Natural killer cell (primary cell): ENCODE measurements at regions not wholly inside any gene's neighbourhood (a gene's known extent, or its start where the extent isn't known, plus 50 kb on each side); places are given as distances from the start of the nearest gene placed in this dataset.
"Not testable (repeated sequence)": the region's sequence is repeated elsewhere in the genome, so short reads cannot be mapped to it uniquely, and the experiment has no call there.

ENCODE experiments used
- ATAC-seq, 3 donors: fragments of 150-1000 bp in 2 of 3; fragments of 200-7000 bp in 1 of 3; cut with Tn5 transposase; 1 replicate in 1 of 3; 2 replicates in 2 of 3; pipeline ENCODE4 v1.10.0; 2021; ENCODE audit warnings: mild to moderate bottlenecking in 2 of 3, moderate library complexity in 2 of 3
- DNase-seq, 2 donors: peaks; one replicate each; pipeline versions ENCODE4 v3.0.0 to v3.0.0-alpha.2; 2013 to 2021; ENCODE audit warnings: mixed read lengths in 1 of 2
- H3K27ac ChIP-seq: one replicate; pipeline ENCODE4 v1.5.1; 2013; ENCODE audit warnings: mild to moderate bottlenecking, low read length
- H3K27me3 ChIP-seq: one replicate; pipeline ENCODE4 v1.6.1; 2013; ENCODE audit warnings: low read length; ENCODE audit not compliant: control insufficient read depth, insufficient read depth
- H3K36me3 ChIP-seq: one replicate; pipeline ENCODE4 v1.6.1; 2013; ENCODE audit warnings: low read length; ENCODE audit not compliant: control insufficient read depth, insufficient read depth
- H3K4me1 ChIP-seq: one replicate; pipeline ENCODE4 v1.6.1; 2013; ENCODE audit warnings: low read length; ENCODE audit not compliant: control insufficient read depth, insufficient read depth
- H3K4me3 ChIP-seq: one replicate; pipeline ENCODE4 v1.5.1; 2013; ENCODE audit warnings: low read length
- H3K9me3 ChIP-seq: one replicate; pipeline ENCODE4 v1.6.1; 2013; ENCODE audit warnings: low read length; ENCODE audit not compliant: control insufficient read depth, insufficient read depth
- H3K27ac Mint-ChIP-seq, 2 donors: one replicate each; pipeline ENCODE4 v1.8.0; 2022; ENCODE audit warnings: mild to moderate bottlenecking in 2 of 2, mixed read lengths in 2 of 2, moderate library complexity in 1 of 2
- H3K27me3 Mint-ChIP-seq, 2 donors: one replicate each; pipeline ENCODE4 v1.8.0; 2022; ENCODE audit warnings: low read depth in 2 of 2, mixed read lengths in 2 of 2
- H3K36me3 Mint-ChIP-seq: one replicate; pipeline ENCODE4 v1.8.0; 2022; ENCODE audit warnings: mixed read lengths
- H3K4me1 Mint-ChIP-seq, 2 donors: one replicate each; pipeline ENCODE4 v1.8.0; 2022; ENCODE audit warnings: mixed read lengths in 2 of 2
- H3K4me3 Mint-ChIP-seq: one replicate; pipeline ENCODE4 v1.8.0; 2022; ENCODE audit warnings: mild to moderate bottlenecking, moderate library complexity, mixed read lengths
- H3K9me3 Mint-ChIP-seq, 2 donors: one replicate each; pipeline ENCODE4 v1.8.0; 2022; ENCODE audit warnings: mixed read lengths in 2 of 2
- CTCF ChIP-seq: fragments of 200-600 bp; IDR thresholded peaks from one replicate; pipeline ENCODE4 v1.8.0; 2022; ENCODE audit warnings: antibody characterized with exemption
- WGBS: methylation state at CpG from one replicate; pipeline ENCODE4 v1.1.7; 2013; ENCODE audit warnings: missing lambda C conversion rate; ENCODE audit not compliant: insufficient coverage; 5-methylcytosine and 5-hydroxymethylcytosine counted together
- intact Hi-C: fragments of 100-400 bp; cut with micrococcal nuclease; formaldehyde crosslinking; loops from one replicate; pipeline ENCODE4 v1.14.2; 2022

- Histone ChIP-seq H3K36me3 (no peaks in the 10 kb centered on the region), H3K9me3 (no peaks in the 10 kb centered on the region), H3K27ac (no peak overlapping the region), H3K27me3 (no peaks in the 10 kb centered on the region), H3K4me3 (no peak overlapping the region), H3K4me1 (no peaks in the 10 kb centered on the region)
- intact Hi-C loops = no loop called here
- H3K4me1 Mint-ChIP-seq = no peaks in the 10 kb centered on the region
- no CpG with 5 or more reads among the region's 2 CpGs for WGBS
- no peaks in the 10 kb centered on the region for H3K36me3 Mint-ChIP-seq
- ATAC-seq (no peak), DNase-seq (no peak)
- H3K27ac Mint-ChIP-seq = no peak overlapping the region
- TF ChIP-seq CTCF = no peak
- H3K4me3 Mint-ChIP-seq = no peak overlapping the region
- H3K9me3 Mint-ChIP-seq = peaks cover 16 to 24% of the 10 kb centered on the region in 2 donors
- H3K27me3 Mint-ChIP-seq = no peaks in the 10 kb centered on the region
These were observed 610.4 kb downstream of the RFPL4B start for GRCh38 chr6:112957536-112957916.

- intact Hi-C loops, H3K27ac ChIP-seq, H3K4me3 ChIP-seq, H3K36me3 ChIP-seq, H3K4me3 Mint-ChIP-seq, H3K4me1 ChIP-seq, DNase-seq, ATAC-seq, H3K27ac Mint-ChIP-seq, H3K27me3 Mint-ChIP-seq, H3K4me1 Mint-ChIP-seq, H3K36me3 Mint-ChIP-seq, H3K9me3 ChIP-seq, H3K27me3 ChIP-seq: not testable (repeated sequence)
- WGBS = 94% methylated on average over 2 of the region's 3 CpGs
- peaks cover 14 to 20% of the 10 kb centered on the region in 2 donors for H3K9me3 Mint-ChIP-seq
These were observed 613.0 kb downstream of the RFPL4B start for GRCh38 chr6:112960130-112960529.

- intact Hi-C loops = no loop called here
- peaks cover 6% of the 10 kb centered on the region for H3K9me3 ChIP-seq
- TF ChIP-seq CTCF = no peak
- H3K36me3 Mint-ChIP-seq = no peaks in the 10 kb centered on the region
- H3K27me3 ChIP-seq = no peaks in the 10 kb centered on the region
- no peaks in the 10 kb centered on the region for H3K36me3 ChIP-seq
- H3K27ac ChIP-seq = no peak overlapping the region
- no peaks in the 10 kb centered on the region for H3K4me1 ChIP-seq
- H3K27ac Mint-ChIP-seq = no peak overlapping the region
- no peak overlapping the region for H3K4me3 ChIP-seq
- no peaks in the 10 kb centered on the region for H3K27me3 Mint-ChIP-seq
- peaks cover 8 to 9% of the 10 kb centered on the region in 2 donors for H3K9me3 Mint-ChIP-seq
- whole genome bisulfite sequencing = 93% methylated on average over 1 of the region's 1 CpG
- no peaks in the 10 kb centered on the region for H3K4me1 Mint-ChIP-seq
- ATAC-seq (no peak), DNase-seq (no peak)
- no peak overlapping the region for H3K4me3 Mint-ChIP-seq
These were observed 620.8 kb downstream of the RFPL4B start for GRCh38 chr6:112967974-112968373.

GRCh38 chr6:112971651-112972050 lies 624.5 kb downstream of the RFPL4B start:
- peaks cover 6% of the 10 kb centered on the region for H3K9me3 ChIP-seq
- H3K27me3 ChIP-seq = no peaks in the 10 kb centered on the region
- ATAC-seq = no peak
- no peaks in the 10 kb centered on the region for H3K36me3 Mint-ChIP-seq
- DNase-seq = no peak
- H3K27me3 Mint-ChIP-seq = no peaks in the 10 kb centered on the region
- H3K4me3 Mint-ChIP-seq = no peak overlapping the region
- H3K4me1 ChIP-seq = no peaks in the 10 kb centered on the region
- no peak for TF ChIP-seq CTCF
- no peak overlapping the region for H3K27ac Mint-ChIP-seq
- peaks cover 10 to 14% of the 10 kb centered on the region in 2 donors for H3K9me3 Mint-ChIP-seq
- no peak overlapping the region for H3K27ac ChIP-seq
- H3K36me3 ChIP-seq = no peaks in the 10 kb centered on the region
- H3K4me3 ChIP-seq = no peak overlapping the region
- intact Hi-C loops = no loop called here
- H3K4me1 Mint-ChIP-seq = no peaks in the 10 kb centered on the region
- WGBS = no CpG with 5 or more reads among the region's 1 CpG

- H3K27me3 Mint-ChIP-seq, H3K27ac ChIP-seq, intact Hi-C loops, H3K9me3 ChIP-seq, H3K4me3 ChIP-seq, DNase-seq, ATAC-seq, H3K36me3 ChIP-seq, H3K36me3 Mint-ChIP-seq, H3K27ac Mint-ChIP-seq, H3K4me1 ChIP-seq, H3K4me3 Mint-ChIP-seq, H3K4me1 Mint-ChIP-seq, H3K27me3 ChIP-seq: not testable (repeated sequence)
- H3K9me3 Mint-ChIP-seq = peaks cover 6 to 19% of the 10 kb centered on the region in 2 donors
- 89% methylated on average over 2 of the region's 4 CpGs for WGBS
These were observed 627.8 kb downstream of the RFPL4B start for GRCh38 chr6:112974931-112975330.

- H3K4me3 ChIP-seq, H3K4me1 Mint-ChIP-seq, H3K36me3 ChIP-seq, H3K9me3 ChIP-seq, intact Hi-C loops, H3K27ac ChIP-seq, H3K27me3 Mint-ChIP-seq, H3K27ac Mint-ChIP-seq, H3K4me3 Mint-ChIP-seq, ATAC-seq, DNase-seq, H3K27me3 ChIP-seq, H3K36me3 Mint-ChIP-seq, H3K4me1 ChIP-seq: not testable (repeated sequence)
- peaks cover 6 to 21% of the 10 kb centered on the region in 2 donors for H3K9me3 Mint-ChIP-seq
These were observed 629.4 kb downstream of the RFPL4B start for GRCh38 chr6:112976579-112976978.
